ENCODE measurements at regions not wholly inside any gene's neighbourhood (a gene's known extent, or its start where the extent isn't known, plus 50 kb on each side); places are given as distances from the start of the nearest gene placed in this dataset.

DNA sequence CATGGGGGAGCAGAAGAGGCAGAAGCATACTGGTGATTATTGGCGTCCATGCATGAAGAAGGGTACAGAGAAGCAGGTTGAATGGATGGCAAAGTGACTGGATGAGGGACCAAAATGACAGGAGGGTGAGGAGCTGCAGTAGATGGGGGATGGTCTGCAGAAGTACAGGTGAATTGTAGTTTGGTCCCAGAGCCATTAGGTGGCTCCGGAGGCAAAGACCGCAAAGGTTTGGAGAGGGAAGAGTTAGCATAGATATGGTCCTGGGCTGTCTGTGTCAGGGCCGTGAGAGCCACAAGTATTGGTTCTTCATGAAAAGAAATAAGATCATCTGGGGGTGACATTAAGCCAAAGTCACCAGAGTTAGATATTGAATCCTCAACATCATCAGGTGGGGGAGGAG is 59.0 kb upstream of the ZNF726 start:
- Histone ChIP-seq H3K4me1 (ENCODE audit: low read depth) (no peaks in the 10 kb centered on the region), H3K4me3 (no peak overlapping the region), H3K36me3 (ENCODE audit: low read depth) (no peaks in the 10 kb centered on the region), H3K9me3 (peaks cover 29% of the 10 kb centered on the region)
- DNase-seq (no peak), ATAC-seq (no peak)
- TF ChIP-seq, protein P1, sequence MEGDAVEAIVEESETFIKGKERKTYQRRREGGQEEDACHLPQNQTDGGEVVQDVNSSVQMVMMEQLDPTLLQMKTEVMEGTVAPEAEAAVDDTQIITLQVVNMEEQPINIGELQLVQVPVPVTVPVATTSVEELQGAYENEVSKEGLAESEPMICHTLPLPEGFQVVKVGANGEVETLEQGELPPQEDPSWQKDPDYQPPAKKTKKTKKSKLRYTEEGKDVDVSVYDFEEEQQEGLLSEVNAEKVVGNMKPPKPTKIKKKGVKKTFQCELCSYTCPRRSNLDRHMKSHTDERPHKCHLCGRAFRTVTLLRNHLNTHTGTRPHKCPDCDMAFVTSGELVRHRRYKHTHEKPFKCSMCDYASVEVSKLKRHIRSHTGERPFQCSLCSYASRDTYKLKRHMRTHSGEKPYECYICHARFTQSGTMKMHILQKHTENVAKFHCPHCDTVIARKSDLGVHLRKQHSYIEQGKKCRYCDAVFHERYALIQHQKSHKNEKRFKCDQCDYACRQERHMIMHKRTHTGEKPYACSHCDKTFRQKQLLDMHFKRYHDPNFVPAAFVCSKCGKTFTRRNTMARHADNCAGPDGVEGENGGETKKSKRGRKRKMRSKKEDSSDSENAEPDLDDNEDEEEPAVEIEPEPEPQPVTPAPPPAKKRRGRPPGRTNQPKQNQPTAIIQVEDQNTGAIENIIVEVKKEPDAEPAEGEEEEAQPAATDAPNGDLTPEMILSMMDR (IDR thresholded peaks at IDR 0.05), result no peak
- intact Hi-C loops (cut with DNase I, micrococcal nuclease), result no loop called here

DNA sequence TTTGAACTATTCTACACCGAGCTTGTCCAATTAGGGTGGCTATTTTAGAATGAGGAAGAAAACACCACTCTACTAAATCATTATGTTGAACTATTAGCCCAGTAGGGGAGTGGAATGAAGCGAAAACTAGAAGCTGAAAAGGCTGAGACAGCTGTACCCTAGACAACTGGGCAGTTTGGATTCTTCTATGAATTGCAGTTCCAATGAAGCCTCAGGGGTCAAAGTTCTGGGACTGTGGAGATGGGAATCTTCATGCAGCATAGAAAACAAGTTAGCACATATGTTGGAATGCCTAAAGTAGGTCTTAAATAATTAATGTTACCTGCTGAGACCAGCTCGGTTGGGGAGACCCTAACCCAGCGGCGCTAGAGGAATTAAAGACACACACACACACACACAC is 62.7 kb upstream of the ZNF726 start:
- no peaks in the 10 kb centered on the region for H3K4me1 ChIP-seq (ENCODE audit: low read depth)
- no peak for ATAC-seq
- H3K9me3 ChIP-seq, result peaks cover 39% of the 10 kb centered on the region
- H3K36me3 ChIP-seq (ENCODE audit: low read depth), result no peaks in the 10 kb centered on the region
- TF ChIP-seq, protein P1 (IDR thresholded peaks at IDR 0.05), result no peak
- DNase-seq, result no peak
- intact Hi-C loops (cut with DNase I, micrococcal nuclease), result no loop called here
- no peak overlapping the region for H3K4me3 ChIP-seq

DNA sequence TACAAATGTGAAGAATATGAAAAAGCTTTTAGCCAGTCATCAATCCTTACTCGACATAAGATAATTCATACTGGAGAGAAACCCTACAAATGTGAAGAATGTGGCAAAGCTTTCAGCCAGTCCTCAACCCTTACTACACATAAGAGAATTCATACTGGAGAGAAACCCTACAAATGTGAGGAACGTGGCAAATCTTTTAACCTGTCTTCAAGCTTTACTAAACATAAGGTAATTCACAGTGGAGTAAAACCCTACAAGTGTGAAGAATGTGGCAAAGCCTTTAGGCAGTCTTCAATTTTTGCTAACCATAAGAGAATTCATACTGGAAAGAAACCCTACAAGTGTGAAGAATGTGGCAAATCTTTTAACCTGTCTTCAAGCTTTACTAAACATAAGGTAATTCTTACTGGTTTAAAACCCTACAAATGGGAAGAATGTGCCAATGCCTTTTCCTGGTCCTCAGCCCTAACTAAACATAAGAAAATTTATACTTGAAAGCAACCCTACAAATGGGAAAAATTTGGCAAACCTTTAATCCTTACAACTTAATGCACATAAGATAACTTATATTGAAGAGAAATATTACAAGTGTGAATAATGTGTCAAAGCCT is 74.1 kb upstream of the ZNF681 start:
- Histone ChIP-seq H3K36me3 (ENCODE audit: low read depth) (no peaks in the 10 kb centered on the region), H3K4me3 (no peak overlapping the region), H3K9me3 (peaks cover 90% of the 10 kb centered on the region), H3K4me1 (ENCODE audit: low read depth) (no peaks in the 10 kb centered on the region)
- TF ChIP-seq, protein P1 (IDR thresholded peaks at IDR 0.05), result no peak
- no peak for ATAC-seq
- no peak for DNase-seq
- intact Hi-C loops (cut with DNase I, micrococcal nuclease), result no loop called here

DNA sequence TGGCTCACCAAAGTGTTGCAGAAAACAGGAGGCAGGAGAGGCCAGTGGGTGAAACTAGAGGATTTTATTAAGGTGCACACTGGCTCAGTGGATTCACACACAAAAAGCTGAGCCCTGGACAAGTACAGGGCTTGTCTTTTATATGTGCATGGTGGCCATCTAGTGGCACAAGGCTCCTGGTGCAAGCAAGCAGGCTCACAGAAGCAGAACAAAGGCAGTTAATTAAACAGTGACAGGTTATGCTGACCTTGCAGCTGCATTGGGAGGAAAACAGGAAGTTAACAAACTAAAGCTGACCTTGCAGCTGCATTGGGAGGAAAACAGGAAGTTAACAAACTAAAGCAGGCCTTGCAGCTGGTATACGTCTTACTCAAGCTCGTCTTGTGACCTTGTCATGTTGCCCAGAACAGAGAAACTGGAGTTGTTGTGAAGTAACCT is 65.3 kb upstream of the ZNF681 start:
- TF ChIP-seq, protein P1 (IDR thresholded peaks at IDR 0.05), result peak; percentile 20
- ATAC-seq, result peak; percentile 85
- Histone ChIP-seq H3K4me1 (ENCODE audit: low read depth) (no peaks in the 10 kb centered on the region), H3K9me3 (peaks cover 82% of the 10 kb centered on the region), H3K4me3 (no peak overlapping the region), H3K36me3 (ENCODE audit: low read depth) (no peaks in the 10 kb centered on the region)
- intact Hi-C loops (cut with DNase I, micrococcal nuclease), result no loop called here
- peak in 2 of 3 donors; percentile 36 to 48 for DNase-seq

DNA sequence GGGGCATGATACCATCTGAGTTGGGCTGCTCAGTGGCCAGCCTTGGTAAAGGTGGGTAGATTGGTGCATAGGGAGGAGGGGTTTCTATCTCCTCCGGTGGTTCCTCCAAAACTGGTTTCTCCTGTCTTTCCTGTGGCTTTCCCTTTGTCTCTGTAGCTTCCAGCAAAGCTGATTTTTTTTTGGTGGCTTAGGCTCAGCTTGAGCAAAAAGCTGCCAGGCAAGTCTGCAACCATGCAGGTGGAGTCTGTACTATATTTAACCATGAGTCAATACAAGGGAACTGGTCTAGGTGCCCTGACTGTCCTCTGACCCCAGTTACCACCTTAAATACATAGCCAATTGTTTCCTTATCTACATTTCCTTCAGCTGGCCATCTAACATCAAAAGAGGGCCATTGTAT is 64.0 kb upstream of the ZNF681 start:
- Histone ChIP-seq H3K4me1 (ENCODE audit: low read depth) (no peaks in the 10 kb centered on the region), H3K4me3 (no peak overlapping the region), H3K9me3 (peaks cover 83% of the 10 kb centered on the region), H3K36me3 (ENCODE audit: low read depth) (no peaks in the 10 kb centered on the region)
- intact Hi-C loops (cut with DNase I, micrococcal nuclease), result no loop called here
- no peak for DNase-seq
- peak; percentile 77 for ATAC-seq
- TF ChIP-seq, protein P1 (IDR thresholded peaks at IDR 0.05), result no peak

DNA sequence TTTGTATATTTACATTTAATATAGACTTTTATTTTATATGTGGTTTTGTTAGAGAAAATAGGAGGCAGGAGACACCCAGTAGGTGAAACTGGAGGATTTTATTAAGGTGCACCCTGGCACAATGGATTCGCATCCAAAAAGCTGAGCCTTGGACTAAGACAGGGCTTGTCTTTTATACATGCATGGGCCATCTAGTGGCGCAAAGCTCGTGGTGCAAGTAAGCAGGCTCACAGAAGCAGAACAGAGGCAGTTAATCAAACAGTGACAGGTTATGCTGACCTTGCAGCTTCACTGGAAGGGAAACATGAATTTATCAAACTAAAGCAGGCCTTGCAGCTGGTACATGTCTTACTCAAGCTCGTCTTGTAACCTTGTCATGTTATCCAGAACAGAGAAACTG is 58.8 kb upstream of the ZNF681 start:
- Histone ChIP-seq H3K4me3 (no peak overlapping the region), H3K4me1 (ENCODE audit: low read depth) (no peaks in the 10 kb centered on the region), H3K9me3 (peaks cover 51% of the 10 kb centered on the region), H3K36me3 (ENCODE audit: low read depth) (no peaks in the 10 kb centered on the region)
- intact Hi-C loops (cut with DNase I, micrococcal nuclease), result no loop called here
- TF ChIP-seq, protein P1 (IDR thresholded peaks at IDR 0.05), result no peak
- peak; percentile 72 for ATAC-seq
- DNase-seq, result peak in 2 of 3 donors; percentile 52 to 66

Data from mucosa of descending colon (tissue), 3 donors.